GM21619 (cell line): ENCODE measurements at regions not wholly inside any gene's neighbourhood (a gene's known extent, or its start where the extent isn't known, plus 50 kb on each side); places are given as distances from the start of the nearest gene placed in this dataset.
"Not testable (repeated sequence)": the region's sequence is repeated elsewhere in the genome, so short reads cannot be mapped to it uniquely, and the experiment has no call there.

Source experiments
- ATAC-seq: cut with Tn5 transposase; IDR thresholded peaks from one replicate; pipeline ENCODE4 v1.9.1; 2021; ENCODE audit not compliant: unreplicated experiment

- no peak for ATAC-seq
Measured at GRCh38 chr6:105884426-105884825, 201.7 kb upstream of the PRDM1 start.

DNA sequence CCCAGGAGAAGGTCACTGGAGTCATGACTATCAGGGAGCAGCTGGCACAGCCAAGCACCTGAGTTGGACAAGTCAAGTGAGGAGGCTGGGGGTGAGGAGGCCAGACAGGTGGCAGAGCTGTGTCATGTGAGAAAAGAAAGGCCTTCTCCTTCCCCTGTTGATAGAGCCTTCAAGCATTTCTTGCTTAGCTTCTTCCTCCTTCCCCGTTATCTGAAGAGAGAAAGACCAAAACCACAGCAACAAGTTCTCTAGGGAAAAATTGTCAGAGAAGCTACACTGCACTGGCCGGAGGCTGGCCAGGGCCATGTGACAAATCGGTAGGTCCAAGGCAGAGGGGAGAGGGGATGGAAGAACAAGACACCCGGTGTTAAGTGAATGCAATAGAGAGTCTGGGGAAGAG, 202.1 kb upstream of the PRDM1 start:
- ATAC-seq: no peak

DNA sequence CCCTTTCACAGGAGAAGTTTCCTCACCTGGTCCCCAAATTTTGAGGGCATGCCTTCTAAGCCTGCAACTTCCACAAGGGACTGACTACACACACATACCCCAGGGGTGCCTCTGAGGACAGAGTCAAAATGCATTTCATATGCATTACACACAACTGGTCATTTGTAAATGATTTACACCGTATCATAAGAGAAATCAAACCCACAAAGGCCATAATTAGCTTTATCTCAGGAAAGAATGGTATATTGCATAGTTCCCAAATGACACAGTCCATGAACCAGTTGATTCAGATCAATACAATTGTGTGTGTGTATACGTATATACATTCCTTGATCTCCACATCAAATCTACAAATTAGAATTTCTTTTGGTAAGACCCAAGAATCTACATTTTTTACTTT, 203.3 kb upstream of the PRDM1 start:
- ATAC-seq: no peak

GRCh38 chr6:105882121-105882803, 203.9 kb upstream of the PRDM1 start:
- ATAC-seq: no peak

DNA sequence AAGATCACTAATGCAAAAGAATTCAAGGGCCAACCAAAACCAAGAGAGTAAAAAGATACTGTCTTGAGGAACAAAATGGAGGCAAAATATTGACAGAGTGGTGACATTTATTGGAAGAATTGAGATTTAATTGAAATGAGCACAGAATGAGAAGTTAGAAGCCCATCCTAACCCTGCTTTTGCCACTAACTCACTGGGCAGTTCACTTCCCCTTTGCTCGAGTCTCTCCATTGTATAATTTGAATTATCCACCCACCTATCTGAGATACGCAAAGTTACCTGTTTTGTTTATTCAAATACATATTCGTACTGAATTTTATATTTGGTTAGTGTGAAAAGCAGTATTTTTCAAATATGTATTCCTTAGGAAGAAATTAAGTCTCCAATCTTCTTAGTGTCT, 204.5 kb upstream of the PRDM1 start:
- no peak for ATAC-seq

- peak; percentile 57 for ATAC-seq
Measured at GRCh38 chr6:105880030-105880492, 206.1 kb upstream of the PRDM1 start.

DNA sequence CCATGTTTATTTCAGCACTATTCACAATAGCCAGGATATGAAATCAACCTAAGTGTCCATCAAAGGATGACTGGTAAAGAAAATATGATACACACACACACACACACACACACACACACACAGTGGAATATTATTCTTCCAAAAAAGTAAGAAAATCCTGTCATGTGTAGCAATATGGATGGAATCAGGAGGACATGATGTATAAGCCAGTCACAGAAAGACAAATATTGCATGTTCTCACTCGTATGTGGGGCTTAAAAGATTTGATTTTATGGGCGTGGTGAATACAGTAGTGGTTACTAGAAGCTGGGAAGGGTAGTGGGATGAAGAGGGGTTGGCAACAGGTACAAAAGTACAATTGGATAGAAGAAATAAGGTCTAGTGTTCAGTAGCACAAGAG, 207.0 kb upstream of the PRDM1 start:
- no peak for ATAC-seq

DNA sequence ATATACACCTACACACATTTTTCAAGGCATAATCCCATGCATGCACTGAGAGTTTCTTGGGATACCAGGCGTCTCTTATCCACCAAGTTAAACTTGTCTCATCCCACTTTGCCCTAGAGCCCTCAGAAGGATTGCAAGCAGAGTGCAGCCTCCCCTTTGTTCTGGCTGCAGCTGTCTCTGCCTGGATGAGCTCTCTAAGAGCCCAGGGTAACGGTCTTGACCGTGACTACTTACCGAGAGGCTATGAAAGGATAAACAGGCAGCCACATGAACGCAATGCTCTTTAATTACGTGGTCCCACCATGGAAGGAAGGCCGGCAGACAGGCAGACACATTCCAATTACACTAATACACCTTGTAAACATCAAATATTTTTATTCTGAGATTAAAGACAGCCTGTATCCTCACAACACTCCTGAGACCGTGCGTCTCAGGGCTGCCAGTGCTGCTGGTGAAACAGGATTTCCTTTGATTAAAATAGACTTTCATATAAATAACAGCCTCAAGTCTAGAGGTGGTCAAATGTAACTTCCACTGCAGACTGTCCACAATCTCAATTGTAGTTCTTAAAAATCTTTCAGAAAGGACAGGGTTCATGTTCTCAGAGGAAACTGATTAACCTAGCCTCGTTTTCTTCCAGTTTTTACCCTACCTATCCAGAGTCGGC, 210.0 kb upstream of the PRDM1 start:
- ATAC-seq: no peak

- no peak for ATAC-seq
Measured at GRCh38 chr6:105874835-105875626, 211.1 kb upstream of the PRDM1 start.

DNA sequence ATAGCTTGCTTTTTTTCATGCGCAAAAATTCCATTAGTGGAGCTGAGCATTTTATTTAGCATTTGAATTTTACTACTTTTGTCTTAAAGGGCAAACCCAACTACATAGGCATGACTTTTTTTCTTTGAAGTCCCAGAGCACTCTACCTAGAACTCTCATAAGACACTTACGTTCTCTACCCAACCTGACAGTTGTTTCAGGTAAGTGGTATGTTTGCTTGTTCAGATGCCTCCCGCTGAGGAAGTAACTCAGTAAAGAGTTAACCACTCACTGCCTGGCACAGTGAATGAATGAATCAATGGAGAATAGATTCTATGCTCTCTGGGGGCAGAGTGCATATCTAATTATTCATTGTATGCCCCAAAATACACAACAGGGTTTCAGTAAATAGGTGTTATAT, 212.3 kb upstream of the PRDM1 start:
- no peak for ATAC-seq

GRCh38 chr6:105873211-105873704, 212.9 kb upstream of the PRDM1 start:
- ATAC-seq: no peak

DNA sequence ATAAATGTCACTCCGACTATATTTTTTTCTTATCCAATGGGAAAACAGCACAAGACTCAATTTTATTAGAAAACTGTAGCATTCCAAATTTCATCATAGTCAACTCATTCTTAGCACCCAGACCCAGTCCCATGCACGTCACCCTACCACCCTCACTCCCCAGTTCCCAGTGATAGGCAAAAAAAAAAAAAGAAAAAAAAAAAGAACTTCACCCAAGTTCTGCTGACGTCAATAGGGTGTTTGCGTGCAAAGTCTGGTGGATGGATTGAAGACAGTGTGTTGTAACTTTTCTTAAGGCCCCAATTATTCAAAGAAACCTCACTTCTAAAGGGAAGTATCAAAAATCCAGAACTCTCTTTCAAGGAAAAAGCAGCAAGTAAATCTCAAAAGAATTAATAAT, 213.9 kb upstream of the PRDM1 start:
- no peak for ATAC-seq

DNA sequence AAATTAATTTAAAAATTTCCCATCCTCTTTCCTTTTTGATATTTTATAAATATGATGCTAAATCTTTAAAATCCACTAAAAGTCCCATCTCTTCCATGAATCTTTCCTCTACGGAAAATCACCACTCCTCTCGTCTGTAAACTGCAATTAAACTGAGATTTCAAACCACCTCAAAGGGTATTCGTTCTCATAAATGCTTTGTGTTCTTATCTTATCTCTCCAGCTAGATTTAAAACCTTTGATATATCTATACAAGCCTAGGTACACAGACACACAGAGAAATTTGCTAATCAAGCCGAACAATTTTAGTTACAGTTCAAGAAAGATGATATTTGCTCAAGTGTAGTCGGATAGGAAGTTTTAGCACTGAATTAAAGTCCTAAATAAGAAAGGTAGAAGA, 214.6 kb upstream of the PRDM1 start:
- ATAC-seq: no peak

GRCh38 chr6:105869835-105870440, 216.2 kb upstream of the PRDM1 start:
- no peak for ATAC-seq

GRCh38 chr6:105868823-105869460, 217.2 kb upstream of the PRDM1 start:
- ATAC-seq: no peak

DNA sequence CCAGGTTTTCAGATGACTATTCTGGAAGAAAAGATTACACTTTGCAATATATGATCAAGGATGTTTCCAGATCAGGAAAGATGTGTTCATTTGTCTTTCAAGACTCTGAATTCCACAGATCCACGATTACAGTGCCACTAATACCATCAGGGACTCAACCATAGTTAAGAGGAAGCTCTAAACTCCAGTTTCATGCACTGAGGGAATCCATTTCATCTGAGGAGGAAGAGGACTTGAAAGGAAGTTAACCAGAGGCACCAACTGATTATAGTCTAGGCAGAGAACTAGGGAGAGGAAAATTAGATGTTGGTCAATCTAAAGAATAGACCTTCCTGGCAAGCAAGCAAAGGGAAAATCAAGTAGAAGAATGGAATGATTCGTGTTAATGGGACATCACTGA, 218.3 kb upstream of the PRDM1 start:
- no peak for ATAC-seq

GRCh38 chr6:105867277-105867676, 218.9 kb upstream of the PRDM1 start:
- ATAC-seq: no peak

DNA sequence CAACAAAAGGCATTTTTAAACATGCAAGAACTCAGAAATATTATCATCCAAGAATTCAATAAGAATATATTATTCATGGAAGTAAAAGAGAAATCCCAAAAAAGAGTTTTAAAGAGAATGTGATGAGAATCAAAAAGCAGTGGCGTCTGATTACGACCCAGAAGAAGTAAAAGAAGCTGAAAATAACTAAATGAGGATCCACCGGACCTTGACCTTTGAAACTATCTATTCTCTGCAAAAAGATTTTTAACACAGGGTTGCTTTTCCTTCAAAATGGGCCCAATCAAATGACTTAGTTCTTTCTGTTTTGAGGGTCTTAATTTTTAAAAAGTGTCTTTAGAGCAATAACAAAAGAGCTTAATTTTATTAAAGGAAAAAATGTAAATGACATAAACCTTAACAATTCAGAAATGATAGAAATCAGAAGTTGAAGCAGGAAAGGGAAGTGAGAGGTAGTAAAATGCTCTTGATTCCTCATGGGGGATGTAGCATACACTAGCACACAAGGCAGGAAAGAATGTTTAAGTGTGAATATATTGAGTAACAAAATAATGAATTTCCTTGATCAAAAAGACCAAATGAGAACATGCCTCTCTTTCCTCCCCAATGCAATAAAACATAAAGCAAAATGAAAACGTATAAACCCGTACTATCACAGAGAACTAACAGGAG, 223.1 kb upstream of the PRDM1 start:
- ATAC-seq: no peak

DNA sequence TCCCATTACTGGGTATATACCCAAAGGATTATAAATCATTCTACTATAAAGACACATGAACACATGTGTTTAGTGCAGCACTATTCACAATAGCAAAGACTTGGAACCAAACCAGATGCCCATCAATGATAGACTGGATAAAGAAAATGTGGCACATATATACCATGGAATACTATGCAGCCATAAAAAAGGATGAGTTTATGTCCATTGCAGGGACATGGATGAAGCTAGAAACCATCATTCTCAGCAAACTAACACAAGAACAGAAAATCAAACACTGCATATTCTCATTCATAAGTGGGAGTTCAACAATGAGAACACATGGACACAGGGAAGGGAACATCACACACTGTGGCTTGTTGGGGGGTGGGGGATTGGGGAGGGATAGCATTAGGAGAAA, 225.2 kb upstream of the PRDM1 start:
- not testable (repeated sequence) for ATAC-seq

- ATAC-seq: no peak
Measured at GRCh38 chr6:105859457-105859856, 226.7 kb upstream of the PRDM1 start.
